Trophoblast cell (in vitro differentiated cells and primary cell): ENCODE measurements at regions not wholly inside any gene's neighbourhood (a gene's known extent, or its start where the extent isn't known, plus 50 kb on each side); places are given as distances from the start of the nearest gene placed in this dataset.

Source experiments
- DNase-seq, 2 donors: peaks; one replicate each; pipeline ENCODE4 v3.0.0-alpha.2; 2016
- H2AFZ ChIP-seq: 2 replicates; pipeline ENCODE4 v1.6.1; 2013; ENCODE audit warnings: low read length, moderate library complexity, mild to moderate bottlenecking; ENCODE audit not compliant: insufficient read depth, poor library complexity
- H2AK5ac ChIP-seq: 2 replicates; pipeline ENCODE4 v1.6.1; 2013; ENCODE audit warnings: mild to moderate bottlenecking, low read length
- H2BK120ac ChIP-seq: 2 replicates; pipeline ENCODE4 v1.6.1; 2013; ENCODE audit warnings: low read length, mild to moderate bottlenecking, moderate library complexity; ENCODE audit not compliant: insufficient read depth, poor library complexity
- H2BK12ac ChIP-seq: 2 replicates; pipeline ENCODE4 v1.6.1; 2013; ENCODE audit warnings: mild to moderate bottlenecking, low read length, moderate library complexity
- H2BK5ac ChIP-seq: 2 replicates; pipeline ENCODE4 v1.6.1; 2013; ENCODE audit warnings: low read length, low read depth, moderate library complexity, mild to moderate bottlenecking; ENCODE audit not compliant: poor library complexity
- H3K14ac ChIP-seq: 2 replicates; pipeline ENCODE4 v1.6.1; 2013; ENCODE audit warnings: mild to moderate bottlenecking, low read length
- H3K18ac ChIP-seq: 2 replicates; pipeline ENCODE4 v1.6.1; 2013; ENCODE audit warnings: mild to moderate bottlenecking, low read length
- H3K23ac ChIP-seq: 2 replicates; pipeline ENCODE4 v1.6.1; 2013; ENCODE audit warnings: low read length
- H3K27ac ChIP-seq: 2 replicates; pipeline ENCODE4 v1.5.1; 2013; ENCODE audit warnings: low read depth, mild to moderate bottlenecking, inconsistent platforms, low read length, moderate library complexity
- H3K27me3 ChIP-seq: 2 replicates; pipeline ENCODE4 v1.6.1; 2013; ENCODE audit warnings: inconsistent platforms, mild to moderate bottlenecking, low read length, moderate library complexity; ENCODE audit not compliant: insufficient read depth
- H3K36me3 ChIP-seq, 2 experiments: 1 replicate in 1 of 2; 2 replicates in 1 of 2; pipeline ENCODE4 v1.6.1; 2013; ENCODE audit warnings: low read length in 2 of 2, mild to moderate bottlenecking in 2 of 2, moderate library complexity in 1 of 2; ENCODE audit not compliant: insufficient read depth in 2 of 2, control insufficient read depth in 1 of 2
- H3K4ac ChIP-seq: 2 replicates; pipeline ENCODE4 v1.6.1; 2013; ENCODE audit warnings: low read depth, mild to moderate bottlenecking, low read length, moderate library complexity
- H3K4me1 ChIP-seq, 2 experiments: 1 replicate in 1 of 2; 2 replicates in 1 of 2; pipeline ENCODE4 v1.6.1; 2013; ENCODE audit warnings: low read length in 2 of 2, mild to moderate bottlenecking in 2 of 2, moderate library complexity in 1 of 2; ENCODE audit not compliant: insufficient read depth in 2 of 2, control insufficient read depth in 1 of 2
- H3K4me2 ChIP-seq: 2 replicates; pipeline ENCODE4 v1.6.1; 2013; ENCODE audit warnings: inconsistent platforms, mild to moderate bottlenecking, low read length, moderate library complexity
- H3K4me3 ChIP-seq: 2 replicates; pipeline ENCODE4 v1.5.1; 2013; ENCODE audit warnings: mild to moderate bottlenecking, low read depth, low read length, inconsistent platforms
- H3K79me1 ChIP-seq: one replicate; pipeline ENCODE4 v1.6.1; 2013; ENCODE audit warnings: low read length
- H3K79me2 ChIP-seq: 2 replicates; pipeline ENCODE4 v1.6.1; 2013; ENCODE audit warnings: low read length, mild to moderate bottlenecking; ENCODE audit not compliant: control insufficient read depth, insufficient read depth, poor library complexity
- H3K9ac ChIP-seq: 2 replicates; pipeline ENCODE4 v1.6.1; 2013; ENCODE audit warnings: mild to moderate bottlenecking, low read length
- H3K9me3 ChIP-seq: 2 replicates; pipeline ENCODE4 v1.6.1; 2013; ENCODE audit warnings: low read depth, mild to moderate bottlenecking, control low read depth, inconsistent platforms, low read length; ENCODE audit not compliant: insufficient read depth
- H4K12ac ChIP-seq: 2 replicates; pipeline ENCODE4 v1.6.1; 2013; ENCODE audit warnings: low read depth, mild to moderate bottlenecking, low read length, moderate library complexity
- H4K8ac ChIP-seq: 2 replicates; pipeline ENCODE4 v1.6.1; 2013; ENCODE audit warnings: low read depth, mild to moderate bottlenecking, low read length, moderate library complexity
- H4K91ac ChIP-seq: one replicate; pipeline ENCODE4 v1.6.1; 2013; ENCODE audit warnings: low read depth, mild to moderate bottlenecking, low read length, moderate library complexity
- WGBS: extraction: QIAGEN DNeasy Blood & Tissue Kit; methylation state at CpG from one replicate; pipeline ENCODE4 v1.1.7; 2013; ENCODE audit warnings: missing lambda C conversion rate; ENCODE audit not compliant: insufficient read length, insufficient coverage; ENCODE audit errors: extremely low coverage; 5-methylcytosine and 5-hydroxymethylcytosine counted together

- no peaks in the 10 kb centered on the region for H3K27me3 ChIP-seq
- H2BK12ac ChIP-seq: no peak overlapping the region
- H3K4ac ChIP-seq: no peak overlapping the region
- H2BK120ac ChIP-seq: no peak overlapping the region
- H3K79me1 ChIP-seq: no peaks in the 10 kb centered on the region
- no peaks in the 10 kb centered on the region for H3K36me3 ChIP-seq
- H3K18ac ChIP-seq: no peak overlapping the region
- no peak for DNase-seq
- no peak overlapping the region for H2AK5ac ChIP-seq
- no peak overlapping the region for H3K4me2 ChIP-seq
- H3K27ac ChIP-seq: no peak overlapping the region
- H2BK5ac ChIP-seq: no peak overlapping the region
- no peak overlapping the region for H3K4me3 ChIP-seq
- no peaks in the 10 kb centered on the region for H3K79me2 ChIP-seq
- no peak overlapping the region for H3K14ac ChIP-seq
- H4K91ac ChIP-seq: no peak overlapping the region
- no CpG with 5 or more reads among the region's 6 CpGs for WGBS
- H4K8ac ChIP-seq: no peak overlapping the region
- no peak overlapping the region for H3K9ac ChIP-seq
- no peak overlapping the region for H3K23ac ChIP-seq
- no peak overlapping the region for H2AFZ ChIP-seq
- H3K4me1 ChIP-seq: no peaks in the 10 kb centered on the region
- no peaks in the 10 kb centered on the region for H3K9me3 ChIP-seq
- H4K12ac ChIP-seq: no peak overlapping the region
Observed at GRCh38 chr4:124139044-124139443, 573.5 kb downstream of the ANKRD50 start.

- no peak overlapping the region for H4K12ac ChIP-seq
- H3K4me1 ChIP-seq: no peaks in the 10 kb centered on the region
- no peak overlapping the region for H2BK120ac ChIP-seq
- no peak overlapping the region for H3K4me2 ChIP-seq
- no CpG with 5 or more reads among the region's 4 CpGs for WGBS
- H3K4ac ChIP-seq: no peak overlapping the region
- H2BK12ac ChIP-seq: no peak overlapping the region
- no peak overlapping the region for H2AFZ ChIP-seq
- no peaks in the 10 kb centered on the region for H3K36me3 ChIP-seq
- no peak overlapping the region for H3K14ac ChIP-seq
- no peak overlapping the region for H3K27ac ChIP-seq
- no peaks in the 10 kb centered on the region for H3K9me3 ChIP-seq
- no peaks in the 10 kb centered on the region for H3K27me3 ChIP-seq
- no peaks in the 10 kb centered on the region for H3K79me1 ChIP-seq
- H2AK5ac ChIP-seq: no peak overlapping the region
- H3K18ac ChIP-seq: no peak overlapping the region
- no peak overlapping the region for H3K23ac ChIP-seq
- no peak overlapping the region for H3K9ac ChIP-seq
- DNase-seq: no peak
- H2BK5ac ChIP-seq: no peak overlapping the region
- H3K79me2 ChIP-seq: no peaks in the 10 kb centered on the region
- no peak overlapping the region for H3K4me3 ChIP-seq
- no peak overlapping the region for H4K8ac ChIP-seq
- H4K91ac ChIP-seq: no peak overlapping the region
Observed at GRCh38 chr4:124143632-124144031, 568.9 kb downstream of the ANKRD50 start.

- H3K79me2 ChIP-seq: no peaks in the 10 kb centered on the region
- H3K27ac ChIP-seq: no peak overlapping the region
- H3K4me2 ChIP-seq: no peak overlapping the region
- H2BK5ac ChIP-seq: no peak overlapping the region
- H3K9ac ChIP-seq: no peak overlapping the region
- H4K91ac ChIP-seq: no peak overlapping the region
- no peaks in the 10 kb centered on the region for H3K4me1 ChIP-seq
- H3K4me3 ChIP-seq: no peak overlapping the region
- H3K9me3 ChIP-seq: no peaks in the 10 kb centered on the region
- no peak overlapping the region for H3K4ac ChIP-seq
- H3K18ac ChIP-seq: no peak overlapping the region
- no peaks in the 10 kb centered on the region for H3K36me3 ChIP-seq
- no peaks in the 10 kb centered on the region for H3K27me3 ChIP-seq
- no peak overlapping the region for H3K23ac ChIP-seq
- H4K12ac ChIP-seq: no peak overlapping the region
- no peak overlapping the region for H2AK5ac ChIP-seq
- H2BK120ac ChIP-seq: no peak overlapping the region
- H2BK12ac ChIP-seq: no peak overlapping the region
- no peak overlapping the region for H4K8ac ChIP-seq
- no peak for DNase-seq
- WGBS: no CpG with 5 or more reads among the region's 4 CpGs
- no peaks in the 10 kb centered on the region for H3K79me1 ChIP-seq
- H2AFZ ChIP-seq: no peak overlapping the region
- no peak overlapping the region for H3K14ac ChIP-seq
Observed at GRCh38 chr4:124144238-124144654, 568.3 kb downstream of the ANKRD50 start.

- no peak overlapping the region for H4K8ac ChIP-seq
- H2BK5ac ChIP-seq: no peak overlapping the region
- no peak overlapping the region for H3K9ac ChIP-seq
- H2BK12ac ChIP-seq: no peak overlapping the region
- no CpG with 5 or more reads among the region's 1 CpG for WGBS
- H3K27me3 ChIP-seq: no peaks in the 10 kb centered on the region
- H3K18ac ChIP-seq: no peak overlapping the region
- DNase-seq: no peak
- no peak overlapping the region for H2BK120ac ChIP-seq
- no peak overlapping the region for H3K27ac ChIP-seq
- H3K79me2 ChIP-seq: no peaks in the 10 kb centered on the region
- no peak overlapping the region for H2AK5ac ChIP-seq
- H3K79me1 ChIP-seq: no peaks in the 10 kb centered on the region
- H3K14ac ChIP-seq: no peak overlapping the region
- H4K91ac ChIP-seq: no peak overlapping the region
- no peaks in the 10 kb centered on the region for H3K36me3 ChIP-seq
- no peak overlapping the region for H3K4me2 ChIP-seq
- H3K4ac ChIP-seq: no peak overlapping the region
- no peaks in the 10 kb centered on the region for H3K9me3 ChIP-seq
- no peak overlapping the region for H2AFZ ChIP-seq
- H3K23ac ChIP-seq: no peak overlapping the region
- H3K4me3 ChIP-seq: no peak overlapping the region
- no peaks in the 10 kb centered on the region for H3K4me1 ChIP-seq
- no peak overlapping the region for H4K12ac ChIP-seq
Observed at GRCh38 chr4:124146068-124146467, 566.5 kb downstream of the ANKRD50 start.
